DND-41 (cell line): ENCODE measurements at regions not wholly inside any gene's neighbourhood (a gene's known extent, or its start where the extent isn't known, plus 50 kb on each side); places are given as distances from the start of the nearest gene placed in this dataset.

ENCODE experiments used
- ATAC-seq: fragments of 200-7000 bp; cut with Tn5 transposase; 3 replicates; pipeline ENCODE4 v1.9.1; 2021; ENCODE audit warnings: low read depth; ENCODE audit not compliant: insufficient read depth
- DNase-seq: peaks from one replicate; pipeline ENCODE4 v3.0.0-alpha.2; 2020
- H2AFZ ChIP-seq: 2 replicates; pipeline ENCODE4 v1.6.0; 2012; ENCODE audit warnings: low read depth, low read length
- H3K27ac ChIP-seq: 2 replicates; pipeline ENCODE4 v1.5.1; 2012; ENCODE audit warnings: low read length, inconsistent platforms
- H3K27me3 ChIP-seq: fragments of 200-600 bp; sonication (generic); 2 replicates; pipeline ENCODE4 v1.6.0; 2012; ENCODE audit warnings: low read length, mild to moderate bottlenecking, inconsistent platforms; ENCODE audit not compliant: insufficient read depth, poor library complexity
- H3K36me3 ChIP-seq: 2 replicates; pipeline ENCODE4 v1.5.1; 2012; ENCODE audit warnings: low read length, inconsistent platforms; ENCODE audit not compliant: insufficient read depth
- H3K4me1 ChIP-seq: 2 replicates; pipeline ENCODE4 v1.5.1; 2012; ENCODE audit warnings: mild to moderate bottlenecking, low read length; ENCODE audit not compliant: insufficient read depth
- H3K4me2 ChIP-seq: 2 replicates; pipeline ENCODE4 v1.6.0; 2012; ENCODE audit warnings: mild to moderate bottlenecking, moderate library complexity, low read length, inconsistent platforms; ENCODE audit not compliant: insufficient read depth
- H3K4me3 ChIP-seq, 2 experiments: fragments of 200-600 bp in 1 of 2; shearing (Covaris generic) in 1 of 2; 2 replicates each; pipeline ENCODE4 v1.5.1; 2012 to 2016; ENCODE audit warnings: inconsistent platforms in 2 of 2, low read length in 2 of 2, mild to moderate bottlenecking in 2 of 2, low read depth in 1 of 2, moderate library complexity in 1 of 2
- H3K79me2 ChIP-seq: 2 replicates; pipeline ENCODE4 v1.6.0; 2012; ENCODE audit warnings: low read length, inconsistent platforms; ENCODE audit not compliant: insufficient read depth
- H3K9ac ChIP-seq: 2 replicates; pipeline ENCODE4 v1.6.0; 2012; ENCODE audit warnings: low read depth, mild to moderate bottlenecking, inconsistent platforms, low read length, moderate library complexity
- H3K9me3 ChIP-seq: 2 replicates; pipeline ENCODE4 v1.5.1; 2012; ENCODE audit warnings: low read length, moderate library complexity, mild to moderate bottlenecking, inconsistent platforms; ENCODE audit not compliant: insufficient read depth, severe bottlenecking
- H4K20me1 ChIP-seq: 2 replicates; pipeline ENCODE4 v1.6.0; 2012; ENCODE audit warnings: low read length; ENCODE audit not compliant: insufficient read depth
- CTCF ChIP-seq: IDR thresholded peaks from 2 replicates; pipeline ENCODE4 v1.5.1; 2012; ENCODE audit warnings: borderline replicate concordance, low read length, moderate library complexity, mild to moderate bottlenecking; ENCODE audit not compliant: poor library complexity, severe bottlenecking; ENCODE audit errors: extremely low read depth
- EZH2 ChIP-seq: IDR thresholded peaks from 3 replicates; pipeline ENCODE4 v1.6.1; 2012; ENCODE audit warnings: borderline replicate concordance, low read depth, mild to moderate bottlenecking, moderate library complexity, low read length, inconsistent platforms; ENCODE audit not compliant: severe bottlenecking

DNA sequence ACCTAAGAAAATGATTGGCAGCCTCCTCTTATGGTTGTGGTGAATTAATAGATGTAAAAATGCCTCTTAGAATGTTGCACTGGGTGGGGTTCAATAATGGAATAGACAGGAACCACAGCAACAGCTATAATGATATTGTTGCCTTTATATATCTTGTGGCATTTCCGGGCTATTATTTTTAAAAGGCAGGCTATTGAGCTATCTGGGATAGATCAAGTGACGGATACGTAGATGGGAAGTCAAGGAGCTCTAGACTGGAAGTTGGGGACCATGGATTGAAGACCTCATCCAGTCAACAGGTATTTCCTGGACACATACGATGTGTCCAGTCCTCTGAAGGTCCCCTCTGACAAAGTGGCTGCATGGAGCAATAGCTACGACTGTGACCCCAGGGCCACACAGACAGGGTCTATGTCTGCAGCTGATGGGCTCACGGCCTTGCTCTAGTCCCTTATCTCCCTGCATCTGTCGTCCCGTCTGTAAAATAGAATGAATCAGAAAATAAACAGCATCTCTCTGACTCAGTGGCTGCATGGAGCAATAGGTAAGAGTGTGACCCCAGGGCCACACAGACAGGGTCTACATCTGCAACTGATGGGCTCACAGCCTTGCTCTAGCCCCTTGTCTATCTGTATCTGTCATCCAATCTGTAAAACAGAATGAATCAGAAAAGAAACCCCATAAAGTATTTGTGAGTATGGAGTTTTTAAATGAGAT is 117.7 kb upstream of the FOXF1 start:
- Histone ChIP-seq H3K27me3 (peaks cover under 1% of the 10 kb centered on the region), H3K9me3 (no peaks in the 10 kb centered on the region), H3K4me3 (no peak overlapping the region), H3K4me1 (no peaks in the 10 kb centered on the region), H3K4me2 (no peak overlapping the region), H3K9ac (no peak overlapping the region), H4K20me1 (no peaks in the 10 kb centered on the region), H3K36me3 (no peaks in the 10 kb centered on the region), H3K79me2 (no peaks in the 10 kb centered on the region), H2AFZ (no peak overlapping the region), H3K27ac (no peak overlapping the region)
- ATAC-seq: no peak
- DNase-seq: no peak
- TF ChIP-seq EZH2 (no peak), CTCF (no peak)

GRCh38 chr16:86393907-86394626 is 116.3 kb upstream of the FOXF1 start:
- Histone ChIP-seq H3K4me1 (no peaks in the 10 kb centered on the region), H3K79me2 (no peaks in the 10 kb centered on the region)
- ATAC-seq: no peak

DNA sequence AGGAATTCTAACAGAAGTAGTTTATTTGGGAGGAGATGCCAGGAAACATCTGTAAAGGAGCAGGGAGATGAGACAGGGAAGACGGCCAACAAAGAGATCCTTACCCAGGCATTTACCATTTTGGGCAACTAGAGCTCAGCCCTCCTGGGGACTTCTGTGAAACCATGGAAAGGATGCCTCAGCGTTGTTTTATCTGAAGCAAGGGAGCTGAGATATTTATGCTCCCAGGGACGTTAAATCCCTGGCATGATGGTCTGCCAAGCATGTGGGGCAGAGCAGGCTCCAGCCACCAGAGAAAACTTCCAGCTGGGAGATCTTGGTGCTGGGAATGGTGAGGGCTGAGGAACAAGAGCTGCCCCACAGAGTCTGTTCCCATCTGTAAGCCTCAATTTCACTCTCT is 114.8 kb upstream of the FOXF1 start:
- no peak overlapping the region for H3K4me2 ChIP-seq
- DNase-seq (no peak), ATAC-seq (no peak)
- no peaks in the 10 kb centered on the region for H3K36me3 ChIP-seq
- H3K27me3 ChIP-seq: no peaks in the 10 kb centered on the region
- H3K9ac ChIP-seq: no peak overlapping the region
- no peak overlapping the region for H2AFZ ChIP-seq
- H3K79me2 ChIP-seq: no peaks in the 10 kb centered on the region
- no peak overlapping the region for H3K4me3 ChIP-seq
- H3K9me3 ChIP-seq: no peaks in the 10 kb centered on the region
- no peak overlapping the region for H3K27ac ChIP-seq
- no peaks in the 10 kb centered on the region for H4K20me1 ChIP-seq
- H3K4me1 ChIP-seq: no peaks in the 10 kb centered on the region
- TF ChIP-seq EZH2: no peak
- TF ChIP-seq CTCF: no peak

More at GRCh38 chr16:86393907-86394626, 116.3 kb upstream of the FOXF1 start:
- H3K36me3 ChIP-seq: no peaks in the 10 kb centered on the region
- H2AFZ ChIP-seq: no peak overlapping the region
- no peaks in the 10 kb centered on the region for H3K9me3 ChIP-seq
- no peak overlapping the region for H3K9ac ChIP-seq
- DNase-seq: no peak
- TF ChIP-seq EZH2 (no peak), CTCF (no peak)
- H3K4me2 ChIP-seq: no peak overlapping the region
- H3K27me3 ChIP-seq: no peaks in the 10 kb centered on the region
- no peaks in the 10 kb centered on the region for H4K20me1 ChIP-seq
- no peak overlapping the region for H3K27ac ChIP-seq
- no peak overlapping the region for H3K4me3 ChIP-seq
